PC-3 (cell line): ENCODE measurements at regions not wholly inside any gene's neighbourhood (a gene's known extent, or its start where the extent isn't known, plus 50 kb on each side); places are given as distances from the start of the nearest gene placed in this dataset.

ENCODE experiments used
- CTCF ChIP-seq: fragments of 300-600 bp; sonication (generic); conservative IDR thresholded peaks from 2 replicates; pipeline ENCODE4 v1.5.1; 2017; ENCODE audit warnings: antibody characterized with exemption, low read depth, mild to moderate bottlenecking, low read length
- EZH2phosphoT487 ChIP-seq: fragments of 300-600 bp; sonication (generic); IDR thresholded peaks from 2 replicates; pipeline ENCODE4 v1.6.1; 2018; ENCODE audit warnings: mild to moderate bottlenecking, antibody characterized with exemption, low read length, borderline replicate concordance

GRCh38 chr21:21813289-21813688 is 815.1 kb downstream of the NCAM2 start:
- TF ChIP-seq CTCF (no peak), EZH2phosphoT487 (no peak)
